GM20000 (cell line): ENCODE measurements at regions not wholly inside any gene's neighbourhood (a gene's known extent, or its start where the extent isn't known, plus 50 kb on each side); places are given as distances from the start of the nearest gene placed in this dataset.
"Not testable (repeated sequence)": the region's sequence is repeated elsewhere in the genome, so short reads cannot be mapped to it uniquely, and the experiment has no call there.

Source experiments
- DNase-seq: peaks from one replicate; pipeline ENCODE4 v3.0.0; 2012; ENCODE audit warnings: low spot score
- TF ChIP-seq, protein P1 (sequence below): IDR thresholded peaks from 2 replicates; pipeline ENCODE4 v1.5.1; 2012; ENCODE audit warnings: mild to moderate bottlenecking, control low read depth; ENCODE audit errors: extremely low read depth, missing control alignments

DNA sequence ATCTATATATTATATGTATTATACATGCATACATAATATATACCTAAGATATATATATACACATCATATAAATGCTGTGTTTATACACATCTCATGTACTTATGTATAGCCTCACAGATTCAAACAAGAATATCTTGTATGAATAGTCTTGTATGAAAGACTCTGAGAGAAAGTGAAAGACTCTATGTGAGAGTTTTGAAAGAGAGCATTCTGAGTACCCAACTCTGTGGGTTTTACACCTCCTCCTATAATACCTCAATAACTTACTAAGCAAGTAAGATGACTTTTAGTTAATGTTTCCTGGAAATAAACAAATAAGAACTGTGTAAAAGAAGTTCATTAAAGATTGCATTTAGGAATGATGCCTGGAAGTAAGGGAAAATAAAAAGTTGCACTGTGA, 108.1 kb upstream of the GMNC start:
- TF ChIP-seq, protein P1, sequence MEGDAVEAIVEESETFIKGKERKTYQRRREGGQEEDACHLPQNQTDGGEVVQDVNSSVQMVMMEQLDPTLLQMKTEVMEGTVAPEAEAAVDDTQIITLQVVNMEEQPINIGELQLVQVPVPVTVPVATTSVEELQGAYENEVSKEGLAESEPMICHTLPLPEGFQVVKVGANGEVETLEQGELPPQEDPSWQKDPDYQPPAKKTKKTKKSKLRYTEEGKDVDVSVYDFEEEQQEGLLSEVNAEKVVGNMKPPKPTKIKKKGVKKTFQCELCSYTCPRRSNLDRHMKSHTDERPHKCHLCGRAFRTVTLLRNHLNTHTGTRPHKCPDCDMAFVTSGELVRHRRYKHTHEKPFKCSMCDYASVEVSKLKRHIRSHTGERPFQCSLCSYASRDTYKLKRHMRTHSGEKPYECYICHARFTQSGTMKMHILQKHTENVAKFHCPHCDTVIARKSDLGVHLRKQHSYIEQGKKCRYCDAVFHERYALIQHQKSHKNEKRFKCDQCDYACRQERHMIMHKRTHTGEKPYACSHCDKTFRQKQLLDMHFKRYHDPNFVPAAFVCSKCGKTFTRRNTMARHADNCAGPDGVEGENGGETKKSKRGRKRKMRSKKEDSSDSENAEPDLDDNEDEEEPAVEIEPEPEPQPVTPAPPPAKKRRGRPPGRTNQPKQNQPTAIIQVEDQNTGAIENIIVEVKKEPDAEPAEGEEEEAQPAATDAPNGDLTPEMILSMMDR = no peak
- no peak for DNase-seq

DNA sequence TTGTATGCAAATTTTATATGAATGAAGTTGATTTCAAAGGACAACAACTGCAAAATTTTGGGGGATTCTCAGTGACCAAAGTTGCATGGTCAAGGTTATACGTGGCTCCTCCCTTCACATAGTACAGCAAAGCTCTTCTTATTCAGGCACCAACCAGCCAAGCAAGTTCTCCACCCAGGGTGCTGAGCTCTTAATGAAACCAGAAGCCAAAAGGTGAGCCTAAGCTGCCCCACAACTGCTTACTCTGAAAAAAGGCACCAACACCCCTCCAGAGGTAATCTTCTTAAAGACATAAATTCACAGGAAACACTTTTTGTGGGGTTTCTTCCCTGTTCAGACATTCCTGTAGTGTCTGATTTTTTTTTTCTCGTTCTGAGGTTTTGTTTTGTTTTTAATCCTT, 106.1 kb upstream of the GMNC start:
- no peak for DNase-seq
- TF ChIP-seq, protein P1 = no peak

DNA sequence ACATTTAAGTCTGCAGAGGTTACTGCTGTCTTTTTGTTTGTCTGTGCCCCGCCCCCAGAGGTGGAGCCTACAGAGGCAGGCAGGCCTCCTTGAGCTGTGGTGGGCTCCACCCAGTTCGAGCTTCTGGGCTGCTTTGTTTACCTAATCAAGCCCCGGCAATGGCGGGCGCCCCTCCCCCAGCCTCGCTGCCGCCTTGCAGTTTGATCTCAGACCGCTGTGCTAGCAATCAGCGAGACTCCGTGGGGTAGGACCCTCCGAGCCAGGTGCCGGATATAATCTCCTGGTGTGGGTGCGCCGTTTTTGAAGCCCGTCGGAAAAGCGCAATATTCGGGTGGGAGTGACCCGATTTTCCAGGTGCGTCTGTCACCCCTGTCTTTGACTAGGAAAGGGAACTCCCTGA, 102.4 kb upstream of the GMNC start:
- DNase-seq = not testable (repeated sequence)

DNA sequence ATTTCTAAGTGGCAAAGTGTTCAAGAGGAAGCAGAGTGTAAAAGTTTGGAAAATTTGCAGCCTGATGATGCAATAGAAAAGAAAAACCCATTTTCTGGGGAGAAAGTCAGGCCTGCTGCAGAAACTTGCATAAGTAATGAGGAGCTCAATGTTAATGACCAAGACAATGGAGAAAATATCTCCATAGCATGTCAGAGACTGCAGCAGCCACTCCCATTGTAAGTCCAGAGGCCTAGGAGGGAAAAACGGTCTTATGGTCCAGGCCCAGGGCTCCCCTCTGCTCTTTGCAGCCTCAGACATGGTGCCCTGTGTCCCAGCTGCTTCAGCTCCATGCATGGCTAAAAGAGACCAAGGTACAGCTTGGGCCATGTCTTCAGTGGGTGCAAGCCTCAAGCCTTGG, 96.6 kb upstream of the GMNC start:
- no peak for DNase-seq
- TF ChIP-seq, protein P1 = no peak

DNA sequence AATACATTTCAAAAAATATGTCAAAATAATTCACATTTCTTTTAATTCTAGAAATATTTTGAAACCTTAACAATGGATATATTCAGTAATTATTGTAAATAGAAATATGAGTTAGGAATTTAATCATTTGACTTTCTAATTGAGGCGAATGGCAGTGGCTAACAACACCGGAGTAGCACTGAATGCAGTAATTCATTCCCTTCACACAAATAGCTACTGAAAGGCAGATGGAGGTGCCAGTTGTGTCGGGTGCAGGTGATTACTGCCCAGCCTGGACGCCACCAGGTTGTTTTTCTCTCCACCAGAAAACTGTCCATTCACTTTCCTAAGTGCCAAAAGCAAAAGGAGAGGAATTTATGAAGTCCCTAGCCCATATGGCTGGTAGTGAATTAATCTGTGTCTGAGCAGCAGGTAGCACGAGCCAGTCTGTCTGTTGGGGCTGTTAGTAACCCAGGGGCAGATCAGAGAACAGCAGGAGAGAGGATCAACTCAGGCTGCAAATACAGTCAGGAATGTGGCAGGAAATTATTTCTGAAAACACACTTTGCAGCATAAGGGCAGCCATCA, 79.3 kb upstream of the GMNC start:
- DNase-seq = no peak
- TF ChIP-seq, protein P1 = no peak

DNA sequence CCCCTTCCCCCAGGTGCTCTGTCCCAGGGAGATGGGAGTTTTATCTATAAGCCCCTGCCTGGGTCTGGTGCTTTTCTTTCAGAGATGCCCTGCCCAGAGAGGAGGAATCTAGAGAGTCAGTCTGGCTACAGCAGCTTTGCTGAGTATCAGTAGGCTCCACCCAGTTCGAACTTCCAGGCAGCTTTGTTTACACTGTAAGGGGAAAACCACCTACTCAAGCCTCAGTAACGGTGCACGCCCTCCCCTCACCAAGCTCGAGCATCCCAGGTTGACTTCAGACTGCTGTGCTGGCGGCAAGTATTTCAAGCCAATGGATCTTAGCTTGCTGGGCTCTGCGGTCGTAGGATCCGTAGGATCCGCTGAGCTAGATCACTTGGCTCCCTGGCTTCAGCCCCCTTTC, 72.1 kb upstream of the GMNC start:
- not testable (repeated sequence) for DNase-seq

DNA sequence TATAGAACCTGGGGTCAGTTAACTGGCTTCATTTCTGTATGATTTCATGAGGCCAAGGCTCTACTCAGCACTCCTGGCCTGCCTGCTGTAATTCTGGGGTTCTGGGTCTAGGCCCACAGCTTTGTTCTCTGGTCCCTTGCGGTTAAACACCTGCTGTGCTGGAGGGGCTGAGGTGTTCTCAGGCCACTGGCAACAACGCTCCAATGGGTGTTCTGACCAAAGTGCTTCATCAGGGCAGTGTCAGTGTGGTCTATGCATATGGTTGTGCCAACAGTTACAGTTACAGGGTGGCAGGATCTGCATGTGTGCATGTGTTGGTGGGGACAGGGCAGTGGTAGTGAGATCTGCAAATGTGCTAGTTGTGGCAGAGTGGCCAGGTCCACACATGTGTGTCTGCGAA, 64.1 kb upstream of the GMNC start:
- TF ChIP-seq, protein P1 = no peak
- DNase-seq = no peak

DNA sequence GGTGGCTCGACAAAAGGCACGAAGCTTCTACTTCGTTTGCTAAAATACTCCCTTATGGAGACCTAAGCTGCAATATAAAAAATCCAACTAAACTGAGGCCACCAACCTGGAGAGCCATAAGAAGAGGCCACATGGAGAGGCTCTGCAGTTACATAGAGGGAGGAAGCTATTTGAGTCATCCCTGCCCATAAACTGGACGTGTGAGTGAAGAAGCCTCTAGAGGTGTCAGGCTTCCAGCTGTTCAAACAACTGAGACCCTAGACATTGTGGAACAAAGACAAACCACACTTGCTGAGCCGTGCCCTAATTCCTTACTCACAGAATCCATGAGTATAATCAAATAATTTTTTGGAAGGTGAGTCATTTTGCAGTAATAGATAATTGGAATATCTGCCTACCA, 50.2 kb upstream of the GMNC start:
- TF ChIP-seq, protein P1 = no peak
- DNase-seq = no peak
